ENCODE measurements at regions not wholly inside any gene's neighbourhood (a gene's known extent, or its start where the extent isn't known, plus 50 kb on each side); places are given as distances from the start of the nearest gene placed in this dataset.
"Not testable (repeated sequence)": the region's sequence is repeated elsewhere in the genome, so short reads cannot be mapped to it uniquely, and the experiment has no call there.

DNA sequence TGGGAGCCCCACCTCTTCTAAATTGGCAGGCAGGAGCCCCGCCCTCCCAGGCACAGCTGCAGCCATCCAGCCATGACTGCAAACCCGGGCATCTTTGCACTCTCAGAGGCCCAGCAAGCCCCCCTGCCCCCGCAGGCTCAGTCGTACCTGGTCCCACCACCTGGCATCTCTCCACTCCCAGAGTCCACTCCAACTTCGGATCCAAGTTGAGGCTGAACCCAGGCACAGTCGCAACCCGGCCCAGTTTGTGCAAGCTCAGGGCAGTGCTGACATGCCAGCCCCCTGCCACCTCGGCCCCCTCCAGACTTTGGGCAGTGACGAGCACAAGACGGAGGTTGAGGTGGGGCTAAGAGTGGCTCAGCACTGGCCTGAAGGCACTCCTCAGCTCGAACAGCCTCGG, 632.4 kb downstream of the CWH43 start:
- H3K56ac ChIP-seq (ENCODE audit: insufficient read length, low read depth, low read length); H3K79me1 ChIP-seq (ENCODE audit: insufficient read depth, low read depth, low read length, poor library complexity, severe bottlenecking); H3K23me2 ChIP-seq (ENCODE audit: insufficient read length, low read depth, low read length, poor library complexity, severe bottlenecking); H3K18ac ChIP-seq (ENCODE audit: insufficient read length, low read depth, low read length); H4K20me1 ChIP-seq (ENCODE audit: control insufficient read depth, insufficient read depth, insufficient read length); H3K14ac ChIP-seq (ENCODE audit: insufficient read depth, low read length); H2BK15ac ChIP-seq (ENCODE audit: low read depth, low read length); H3T11ph ChIP-seq (ENCODE audit: low read length); DNase-seq; H4K91ac ChIP-seq (ENCODE audit: insufficient read length, low read depth, low read length); H3K27ac ChIP-seq (ENCODE audit: insufficient read length, low read depth, low read length); H4K5ac ChIP-seq (ENCODE audit: insufficient read length, low read depth, low read length); H3K9ac ChIP-seq (ENCODE audit: extremely low read depth, insufficient read length, low read length); H2AFZ ChIP-seq (ENCODE audit: low read length); H3K4me3 Mint-ChIP-seq; H3K79me2 ChIP-seq (ENCODE audit: insufficient read depth, low read length); H2BK20ac ChIP-seq (ENCODE audit: low read depth, low read length, poor library complexity, severe bottlenecking); H3K36me3 Mint-ChIP-seq (ENCODE audit: insufficient read depth in 1 of 3, low read depth in 3 of 3); H3K23ac ChIP-seq (ENCODE audit: insufficient read length, low read depth, low read length); H2BK120ac ChIP-seq (ENCODE audit: low read depth, low read length, poor library complexity, severe bottlenecking); H3K27me3 ChIP-seq (ENCODE audit: insufficient read depth, low read length); H3K4ac ChIP-seq (ENCODE audit: low read depth, low read length); H3K27me3 Mint-ChIP-seq (ENCODE audit: low read depth); H3K27ac Mint-ChIP-seq; H2BK12ac ChIP-seq (ENCODE audit: insufficient read length, low read depth, low read length); H3K4me1 ChIP-seq (ENCODE audit: insufficient read depth, low read length); H2AK5ac ChIP-seq (ENCODE audit: insufficient read length, low read length); H2BK5ac ChIP-seq (ENCODE audit: insufficient read length, low read length); H4K8ac ChIP-seq (replicated peaks; ENCODE audit: insufficient read length, low read depth, low read length); H3K4me2 ChIP-seq (ENCODE audit: insufficient read depth, insufficient read length, low read length); H3K4me1 Mint-ChIP-seq: not testable (repeated sequence)
- H3K9me3 Mint-ChIP-seq: peaks cover 56 to 63% of the 10 kb centered on the region in 2 experiments
- no CpG with 5 or more reads among the region's 12 CpGs for WGBS (ENCODE audit: extremely low coverage, insufficient read length, low lambda C conversion rate)
- peaks cover 20% of the 10 kb centered on the region for H3K9me3 ChIP-seq (ENCODE audit: control insufficient read depth, low read depth, low read length)

DNA sequence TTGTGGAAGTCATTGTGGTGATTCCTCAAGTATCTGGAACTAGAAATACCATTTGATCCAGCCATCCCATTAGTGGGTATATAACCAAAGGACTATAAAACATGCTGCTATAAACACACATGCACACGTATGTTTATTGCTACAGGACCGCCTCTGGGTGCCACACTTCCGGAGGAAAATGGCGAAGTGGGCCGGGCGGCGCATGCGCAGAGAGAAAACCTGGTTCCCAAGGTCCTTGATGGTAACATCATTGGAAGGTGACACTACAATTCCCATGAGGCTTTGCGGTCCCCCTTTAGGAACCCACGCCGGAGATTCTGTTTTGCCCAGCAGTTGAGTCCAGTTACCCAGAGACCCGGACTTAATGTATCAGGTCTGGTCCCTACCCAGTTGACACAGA, 640.4 kb downstream of the CWH43 start:
- H3K9me3 Mint-ChIP-seq: peaks cover 58 to 60% of the 10 kb centered on the region in 2 experiments
- H3K4me1 Mint-ChIP-seq; H3K18ac ChIP-seq (ENCODE audit: insufficient read length, low read depth, low read length); H3K4me2 ChIP-seq (ENCODE audit: insufficient read depth, insufficient read length, low read length); H3K9ac ChIP-seq (ENCODE audit: extremely low read depth, insufficient read length, low read length); H4K8ac ChIP-seq (replicated peaks; ENCODE audit: insufficient read length, low read depth, low read length); DNase-seq; H2BK15ac ChIP-seq (ENCODE audit: low read depth, low read length); H2AFZ ChIP-seq (ENCODE audit: low read length); H3K27ac Mint-ChIP-seq; H3K14ac ChIP-seq (ENCODE audit: insufficient read depth, low read length); H3K27me3 ChIP-seq (ENCODE audit: insufficient read depth, low read length); H2BK120ac ChIP-seq (ENCODE audit: low read depth, low read length, poor library complexity, severe bottlenecking); H2BK20ac ChIP-seq (ENCODE audit: low read depth, low read length, poor library complexity, severe bottlenecking); H3K23ac ChIP-seq (ENCODE audit: insufficient read length, low read depth, low read length); H4K20me1 ChIP-seq (ENCODE audit: control insufficient read depth, insufficient read depth, insufficient read length); H3K4me1 ChIP-seq (ENCODE audit: insufficient read depth, low read length); H2BK5ac ChIP-seq (ENCODE audit: insufficient read length, low read length); H4K91ac ChIP-seq (ENCODE audit: insufficient read length, low read depth, low read length); H3K79me1 ChIP-seq (ENCODE audit: insufficient read depth, low read depth, low read length, poor library complexity, severe bottlenecking); H3K27ac ChIP-seq (ENCODE audit: insufficient read length, low read depth, low read length); H3T11ph ChIP-seq (ENCODE audit: low read length); H2AK5ac ChIP-seq (ENCODE audit: insufficient read length, low read length); H2BK12ac ChIP-seq (ENCODE audit: insufficient read length, low read depth, low read length); H4K5ac ChIP-seq (ENCODE audit: insufficient read length, low read depth, low read length); H3K27me3 Mint-ChIP-seq (ENCODE audit: low read depth); H3K4ac ChIP-seq (ENCODE audit: low read depth, low read length); H3K23me2 ChIP-seq (ENCODE audit: insufficient read length, low read depth, low read length, poor library complexity, severe bottlenecking); H3K4me3 Mint-ChIP-seq; H3K56ac ChIP-seq (ENCODE audit: insufficient read length, low read depth, low read length); H3K79me2 ChIP-seq (ENCODE audit: insufficient read depth, low read length): not testable (repeated sequence)
- WGBS (ENCODE audit: extremely low coverage, insufficient read length, low lambda C conversion rate): no CpG with 5 or more reads among the region's 12 CpGs
- peaks cover 0 to 10% (median 8%) of the 10 kb centered on the region in 3 experiments; a peak in 4 of 7 replicates for H3K36me3 Mint-ChIP-seq (ENCODE audit: insufficient read depth in 1 of 3, low read depth in 3 of 3)
- H3K9me3 ChIP-seq (ENCODE audit: control insufficient read depth, low read depth, low read length): peaks cover 26% of the 10 kb centered on the region

All from H9 (cell line).